Ascending aorta (tissue), 2 donors: ENCODE measurements at regions not wholly inside any gene's neighbourhood (a gene's known extent, or its start where the extent isn't known, plus 50 kb on each side); places are given as distances from the start of the nearest gene placed in this dataset.

Experiments
- DNase-seq, 2 donors: peaks; one replicate each; pipeline ENCODE4 v3.0.0-alpha.2; 2019; ENCODE audit warnings: low spot score in 2 of 2
- H3K27ac ChIP-seq, 2 donors: fragments of 200-600 bp; sonication (generic); one replicate each; pipeline ENCODE4 v1.5.1; 2016 to 2017; ENCODE audit warnings: mild to moderate bottlenecking in 1 of 2
- H3K27me3 ChIP-seq: fragments of 200-600 bp; sonication (generic); one replicate; pipeline ENCODE4 v1.5.1; 2017
- H3K36me3 ChIP-seq, 2 donors: fragments of 200-600 bp; sonication (generic); one replicate each; pipeline ENCODE4 v1.5.1; 2016
- H3K4me1 ChIP-seq, 2 donors: fragments of 200-600 bp; sonication (generic); one replicate each; pipeline ENCODE4 v1.5.1; 2016 to 2017; ENCODE audit warnings: mild to moderate bottlenecking in 1 of 2
- H3K4me3 ChIP-seq, 2 donors: fragments of 200-600 bp; sonication (generic); one replicate each; pipeline ENCODE4 v1.5.1; 2016 to 2017; ENCODE audit warnings: mild to moderate bottlenecking in 1 of 2
- H3K9me3 ChIP-seq, 2 donors: fragments of 200-600 bp; sonication (generic); one replicate each; pipeline ENCODE4 v1.5.1; 2016
- CTCF ChIP-seq, 3 experiments: fragments of 200-600 bp in 2 of 3; fragments of 450-650 bp in 1 of 3; sonication (generic) in 2 of 3; IDR thresholded peaks; one replicate each; pipeline ENCODE4 v1.5.1; 2016 to 2019; ENCODE audit warnings: antibody characterized with exemption in 3 of 3, mild to moderate bottlenecking in 1 of 3, moderate library complexity in 1 of 3
- intact Hi-C: fragments of 100-400 bp; cut with DNase I; formaldehyde crosslinking; loops from one replicate; pipeline ENCODE4 v1.15.1; 2023

GRCh38 chr1:195328681-195329080 lies 1279.6 kb downstream of the KCNT2 start:
- Histone ChIP-seq H3K27me3 (no peaks in the 10 kb centered on the region), H3K27ac (no peak overlapping the region), H3K36me3 (no peaks in the 10 kb centered on the region), H3K9me3 (no peaks in the 10 kb centered on the region), H3K4me3 (no peak overlapping the region), H3K4me1 (no peaks in the 10 kb centered on the region)
- intact Hi-C loops: no loop called here
- DNase-seq: no peak
- no peak for TF ChIP-seq CTCF (IDR thresholded peaks at IDR 0.05)

- no peaks in the 10 kb centered on the region for H3K9me3 ChIP-seq
Observed at GRCh38 chr1:195328102-195328501, 1280.1 kb downstream of the KCNT2 start.

GRCh38 chr1:195327361-195327760 lies 1280.9 kb downstream of the KCNT2 start:
- H3K27me3 ChIP-seq: no peaks in the 10 kb centered on the region
- no peak overlapping the region for H3K4me3 ChIP-seq
- no peak overlapping the region for H3K27ac ChIP-seq
- no peaks in the 10 kb centered on the region for H3K4me1 ChIP-seq
- DNase-seq: no peak
- H3K36me3 ChIP-seq: no peaks in the 10 kb centered on the region
- TF ChIP-seq CTCF (IDR thresholded peaks at IDR 0.05): no peak
- no peaks in the 10 kb centered on the region for H3K9me3 ChIP-seq
- intact Hi-C loops: no loop called here

More at GRCh38 chr1:195328102-195328501, 1280.1 kb downstream of the KCNT2 start:
- no peak overlapping the region for H3K27ac ChIP-seq
- H3K27me3 ChIP-seq: no peaks in the 10 kb centered on the region
- H3K4me3 ChIP-seq: no peak overlapping the region
- intact Hi-C loops: no loop called here
- no peak for TF ChIP-seq CTCF (IDR thresholded peaks at IDR 0.05)
- no peak for DNase-seq
- H3K36me3 ChIP-seq: no peaks in the 10 kb centered on the region
- H3K4me1 ChIP-seq: no peaks in the 10 kb centered on the region

- intact Hi-C loops: no loop called here
- Histone ChIP-seq H3K4me1 (no peaks in the 10 kb centered on the region), H3K4me3 (no peak overlapping the region), H3K9me3 (no peaks in the 10 kb centered on the region), H3K27me3 (no peaks in the 10 kb centered on the region), H3K36me3 (no peaks in the 10 kb centered on the region), H3K27ac (no peak overlapping the region)
- no peak for DNase-seq
- no peak for TF ChIP-seq CTCF (IDR thresholded peaks at IDR 0.05)
Observed at GRCh38 chr1:195326325-195326724, 1281.9 kb downstream of the KCNT2 start.

GRCh38 chr1:195325181-195325580 lies 1283.1 kb downstream of the KCNT2 start:
- H3K4me3 ChIP-seq: no peak overlapping the region
- TF ChIP-seq CTCF (IDR thresholded peaks at IDR 0.05): no peak
- intact Hi-C loops: no loop called here
- H3K27ac ChIP-seq: no peak overlapping the region
- H3K4me1 ChIP-seq: no peaks in the 10 kb centered on the region
- DNase-seq: no peak
- H3K27me3 ChIP-seq: no peaks in the 10 kb centered on the region
- no peaks in the 10 kb centered on the region for H3K9me3 ChIP-seq
- no peaks in the 10 kb centered on the region for H3K36me3 ChIP-seq

- Histone ChIP-seq H3K36me3 (no peaks in the 10 kb centered on the region), H3K27ac (no peak overlapping the region), H3K4me1 (no peaks in the 10 kb centered on the region), H3K9me3 (no peaks in the 10 kb centered on the region), H3K27me3 (no peaks in the 10 kb centered on the region), H3K4me3 (no peak overlapping the region)
- intact Hi-C loops: no loop called here
- DNase-seq: no peak
- TF ChIP-seq CTCF (IDR thresholded peaks at IDR 0.05): no peak
Observed at GRCh38 chr1:195306281-195306680, 1302.0 kb downstream of the KCNT2 start.
